ENCODE measurements at regions not wholly inside any gene's neighbourhood (a gene's known extent, or its start where the extent isn't known, plus 50 kb on each side); places are given as distances from the start of the nearest gene placed in this dataset.
"Not testable (repeated sequence)": the region's sequence is repeated elsewhere in the genome, so short reads cannot be mapped to it uniquely, and the experiment has no call there.

DNA sequence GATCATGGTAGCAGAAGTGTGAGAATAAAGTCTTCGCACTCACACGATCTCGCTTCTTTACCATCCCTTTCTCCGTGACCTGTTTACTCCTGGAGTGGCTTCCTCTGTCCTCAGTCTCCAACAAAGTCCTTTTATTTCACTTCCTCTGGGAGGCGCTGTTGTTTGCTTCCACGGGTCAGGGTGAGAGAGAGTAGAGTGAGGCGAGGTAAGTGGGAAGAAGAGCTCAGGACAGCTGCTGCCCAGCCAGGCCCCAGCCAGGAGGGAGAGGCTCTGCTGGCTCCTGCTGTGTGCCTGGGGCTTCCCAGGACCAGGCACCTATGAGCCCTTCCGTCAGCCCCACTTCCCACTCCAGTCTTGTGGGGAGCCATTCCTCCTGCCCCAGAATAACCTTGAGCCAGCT lies 242.1 kb downstream of the FGF9 start:
- DNase-seq (ENCODE audit: low read depth, low spot score), result no peak
- no peak overlapping the region for H3K4me3 ChIP-seq (ENCODE audit: low read depth, low read length)
- POLR2A ChIA-PET, result no interaction called here
- CTCF ChIA-PET, result no interaction called here
- TF ChIP-seq, protein P1, sequence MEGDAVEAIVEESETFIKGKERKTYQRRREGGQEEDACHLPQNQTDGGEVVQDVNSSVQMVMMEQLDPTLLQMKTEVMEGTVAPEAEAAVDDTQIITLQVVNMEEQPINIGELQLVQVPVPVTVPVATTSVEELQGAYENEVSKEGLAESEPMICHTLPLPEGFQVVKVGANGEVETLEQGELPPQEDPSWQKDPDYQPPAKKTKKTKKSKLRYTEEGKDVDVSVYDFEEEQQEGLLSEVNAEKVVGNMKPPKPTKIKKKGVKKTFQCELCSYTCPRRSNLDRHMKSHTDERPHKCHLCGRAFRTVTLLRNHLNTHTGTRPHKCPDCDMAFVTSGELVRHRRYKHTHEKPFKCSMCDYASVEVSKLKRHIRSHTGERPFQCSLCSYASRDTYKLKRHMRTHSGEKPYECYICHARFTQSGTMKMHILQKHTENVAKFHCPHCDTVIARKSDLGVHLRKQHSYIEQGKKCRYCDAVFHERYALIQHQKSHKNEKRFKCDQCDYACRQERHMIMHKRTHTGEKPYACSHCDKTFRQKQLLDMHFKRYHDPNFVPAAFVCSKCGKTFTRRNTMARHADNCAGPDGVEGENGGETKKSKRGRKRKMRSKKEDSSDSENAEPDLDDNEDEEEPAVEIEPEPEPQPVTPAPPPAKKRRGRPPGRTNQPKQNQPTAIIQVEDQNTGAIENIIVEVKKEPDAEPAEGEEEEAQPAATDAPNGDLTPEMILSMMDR (IDR thresholded peaks at IDR 0.05; ENCODE audit: insufficient read depth, low read length, missing control alignments), result no peak

DNA sequence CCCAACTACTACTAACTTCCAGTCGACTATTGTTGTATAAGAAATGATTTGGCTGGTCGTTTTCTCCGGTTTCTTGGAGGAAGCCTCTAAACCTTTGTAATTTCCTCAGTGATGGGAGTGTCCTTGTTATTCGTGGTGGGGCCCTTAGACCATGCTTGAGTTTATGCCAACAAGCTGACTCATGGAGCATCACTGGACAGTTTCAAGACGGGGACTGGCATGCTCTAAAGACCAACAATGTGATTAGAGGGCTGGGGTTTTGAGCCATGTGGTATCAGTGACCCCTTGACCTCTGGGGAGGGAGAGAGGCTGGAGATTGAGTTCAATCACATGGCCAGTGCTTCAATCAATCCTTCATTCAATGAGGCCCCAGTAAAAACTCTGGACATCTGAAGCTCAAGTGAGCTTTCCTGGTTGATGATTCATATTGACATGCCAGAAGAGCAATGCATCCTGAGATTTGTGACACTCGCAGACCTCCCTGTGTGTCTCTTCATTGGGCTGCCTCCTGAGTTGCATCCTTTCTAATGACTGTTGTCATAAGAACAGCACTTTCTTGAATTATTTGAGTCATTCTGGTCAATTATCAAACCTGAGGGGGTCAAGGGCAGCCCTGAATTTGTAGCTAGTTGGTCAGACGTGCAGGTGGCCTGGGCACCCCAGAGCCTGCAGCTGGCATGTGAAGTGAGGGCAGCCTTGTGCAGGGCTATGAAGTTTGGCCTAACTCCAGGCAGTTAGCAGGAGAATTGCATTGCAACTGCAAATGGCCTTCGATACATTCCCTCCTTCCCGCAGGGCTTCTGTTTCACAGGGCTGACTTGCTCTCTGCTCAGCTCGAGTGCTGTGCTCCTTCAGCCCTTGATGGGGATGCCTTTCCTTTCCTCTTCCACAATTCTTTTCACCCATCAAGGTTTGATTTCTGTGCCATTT lies 246.5 kb downstream of the FGF9 start:
- POLR2A ChIA-PET, result no interaction called here
- H3K4me3 ChIP-seq (ENCODE audit: low read depth, low read length), result no peak overlapping the region
- DNase-seq (ENCODE audit: low read depth, low spot score), result no peak
- TF ChIP-seq, protein P1 (IDR thresholded peaks at IDR 0.05; ENCODE audit: insufficient read depth, low read length, missing control alignments), result no peak
- CTCF ChIA-PET, result no interaction called here

DNA sequence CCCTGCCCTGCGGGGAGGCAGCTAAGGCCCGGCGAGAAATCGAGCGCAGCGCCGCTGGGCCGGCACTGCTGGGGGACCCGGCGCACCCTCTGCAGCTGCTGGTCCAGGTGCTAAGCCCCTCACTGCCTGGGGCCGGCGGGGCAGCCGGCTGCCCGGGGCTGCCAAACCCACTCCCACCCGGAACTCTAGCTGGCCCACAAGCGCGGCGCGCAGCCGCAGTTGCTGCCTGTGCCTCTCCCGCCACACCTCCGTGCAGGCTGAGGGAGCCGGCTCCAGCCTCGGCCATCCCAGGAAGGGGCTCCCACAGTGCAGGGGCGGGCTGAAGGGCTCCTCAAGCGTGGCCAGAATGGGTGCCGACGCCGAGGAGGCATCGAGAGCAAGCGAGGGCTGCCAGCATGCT lies 249.9 kb downstream of the FGF9 start:
- CTCF ChIA-PET; POLR2A ChIA-PET; H3K4me3 ChIP-seq (ENCODE audit: low read depth, low read length); DNase-seq (ENCODE audit: low read depth, low spot score): not testable (repeated sequence)

DNA sequence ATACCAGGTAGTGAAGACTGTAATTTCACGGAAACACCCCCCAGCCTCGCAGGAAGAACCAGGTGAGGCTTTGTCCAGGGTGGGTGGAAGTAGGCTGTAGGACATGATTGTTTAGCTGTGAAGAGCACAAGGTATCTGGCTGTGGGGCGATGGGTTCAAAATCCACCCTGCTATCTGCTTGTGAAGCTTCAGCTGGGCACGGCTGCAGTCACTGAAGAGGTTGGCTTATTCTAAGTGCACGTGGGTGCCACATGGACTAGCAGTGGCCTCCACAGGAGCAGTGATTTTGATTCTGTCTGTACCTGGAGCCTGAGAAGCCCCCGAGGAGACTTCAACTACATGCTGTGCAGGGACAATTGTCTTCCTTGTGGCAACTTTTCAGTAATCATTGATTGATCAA lies 254.1 kb downstream of the FGF9 start:
- ChIA-PET CTCF (no interaction called here), POLR2A (no interaction called here)
- no peak overlapping the region for H3K4me3 ChIP-seq (ENCODE audit: low read depth, low read length)
- TF ChIP-seq, protein P1 (IDR thresholded peaks at IDR 0.05; ENCODE audit: insufficient read depth, low read length, missing control alignments), result no peak
- no peak for DNase-seq (ENCODE audit: low read depth, low spot score)

DNA sequence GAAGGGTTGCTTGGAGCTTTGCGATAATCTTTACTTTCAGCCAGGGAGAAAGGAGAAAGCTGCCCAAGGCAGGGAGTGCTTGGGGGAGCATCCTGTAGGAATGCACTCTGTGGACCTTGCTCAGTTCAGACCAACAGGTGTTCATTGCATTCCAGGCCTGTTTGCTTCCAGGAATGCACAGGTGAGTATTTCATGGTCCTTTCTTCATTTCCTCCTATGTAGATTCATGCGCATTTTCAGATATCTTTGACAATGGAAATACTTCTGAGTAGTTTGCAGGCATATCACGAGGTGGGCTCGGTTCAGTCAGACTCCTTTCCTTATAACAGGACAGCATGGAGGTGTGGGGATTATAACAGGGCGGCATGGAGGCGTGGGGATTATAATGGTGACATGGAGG lies 254.8 kb downstream of the FGF9 start:
- CTCF ChIA-PET, result no interaction called here
- POLR2A ChIA-PET, result no interaction called here
- H3K4me3 ChIP-seq (ENCODE audit: low read depth, low read length), result no peak overlapping the region
- TF ChIP-seq, protein P1 (IDR thresholded peaks at IDR 0.05; ENCODE audit: insufficient read depth, low read length, missing control alignments), result no peak
- no peak for DNase-seq (ENCODE audit: low read depth, low spot score)

DNA sequence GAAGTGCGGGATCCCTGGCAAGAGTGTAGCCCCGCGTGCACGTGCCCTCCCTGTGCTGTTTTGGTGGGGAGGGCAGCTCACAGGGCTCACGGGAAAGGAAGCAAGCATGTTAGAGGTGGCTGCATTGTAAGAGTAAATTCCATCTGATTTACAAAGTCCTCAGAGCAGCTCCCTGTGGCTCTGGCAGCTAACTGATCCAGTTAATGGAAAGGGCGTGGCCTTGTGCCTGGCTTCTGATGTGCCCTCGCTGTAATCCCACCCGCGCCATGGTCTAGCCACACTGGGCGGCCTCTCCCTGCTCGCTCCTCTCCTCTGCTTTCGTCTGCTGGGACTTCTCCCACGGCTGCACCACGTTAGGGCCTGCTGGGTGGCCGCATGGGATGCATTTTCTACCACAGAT lies 258.5 kb downstream of the FGF9 start:
- ChIA-PET CTCF (no interaction called here), POLR2A (no interaction called here)
- DNase-seq (ENCODE audit: low read depth, low spot score), result no peak
- TF ChIP-seq, protein P1 (IDR thresholded peaks at IDR 0.05; ENCODE audit: insufficient read depth, low read length, missing control alignments), result no peak
- no peak overlapping the region for H3K4me3 ChIP-seq (ENCODE audit: low read depth, low read length)

DNA sequence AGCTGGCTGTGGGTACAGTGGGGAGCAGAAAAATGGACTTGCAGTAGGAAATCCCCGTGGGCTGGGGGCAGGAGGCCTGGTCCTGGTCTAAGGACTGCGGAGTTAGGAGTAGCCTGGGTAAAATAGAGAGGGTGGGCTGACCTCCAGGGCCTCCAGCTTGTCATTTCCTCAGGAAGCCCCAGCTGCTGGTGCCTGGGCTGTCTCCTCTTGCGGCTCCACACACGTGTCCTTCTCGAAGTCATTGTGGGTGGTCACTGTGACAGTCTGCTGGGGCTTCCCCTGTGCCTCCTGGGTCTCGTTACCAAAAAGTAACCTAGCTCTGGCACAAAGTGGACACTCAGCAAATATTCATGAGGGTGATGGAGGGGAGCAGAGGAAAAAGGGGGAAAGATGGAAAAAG lies 259.7 kb downstream of the FGF9 start:
- no peak overlapping the region for H3K4me3 ChIP-seq (ENCODE audit: low read depth, low read length)
- TF ChIP-seq, protein P1 (IDR thresholded peaks at IDR 0.05; ENCODE audit: insufficient read depth, low read length, missing control alignments), result no peak
- CTCF ChIA-PET, result no interaction called here
- no peak for DNase-seq (ENCODE audit: low read depth, low spot score)
- POLR2A ChIA-PET, result no interaction called here
